ENCODE measurements at regions not wholly inside any gene's neighbourhood (a gene's known extent, or its start where the extent isn't known, plus 50 kb on each side); places are given as distances from the start of the nearest gene placed in this dataset.

DNA sequence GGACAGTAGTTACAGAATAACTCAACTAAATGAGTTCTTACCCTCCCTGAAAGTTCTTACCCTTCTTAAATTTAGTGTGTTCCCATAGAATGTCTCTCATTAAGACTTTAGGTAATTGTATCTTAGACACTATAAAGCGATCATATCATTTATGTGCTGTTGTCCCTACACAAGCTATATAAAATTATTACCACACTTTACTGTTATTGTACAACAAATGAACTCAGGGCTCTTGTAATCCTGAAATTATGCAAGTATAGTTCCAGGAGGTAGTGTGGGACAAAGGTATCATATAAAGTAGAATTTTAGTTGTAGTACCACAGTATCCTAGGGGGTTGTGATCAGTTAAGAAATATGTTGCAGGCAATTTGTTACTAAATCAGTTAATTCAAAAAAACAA lies 167.4 kb upstream of the CARMIL1 start:
- DNase-seq (ENCODE audit: low read depth) = no peak
- TF ChIP-seq, protein P1, sequence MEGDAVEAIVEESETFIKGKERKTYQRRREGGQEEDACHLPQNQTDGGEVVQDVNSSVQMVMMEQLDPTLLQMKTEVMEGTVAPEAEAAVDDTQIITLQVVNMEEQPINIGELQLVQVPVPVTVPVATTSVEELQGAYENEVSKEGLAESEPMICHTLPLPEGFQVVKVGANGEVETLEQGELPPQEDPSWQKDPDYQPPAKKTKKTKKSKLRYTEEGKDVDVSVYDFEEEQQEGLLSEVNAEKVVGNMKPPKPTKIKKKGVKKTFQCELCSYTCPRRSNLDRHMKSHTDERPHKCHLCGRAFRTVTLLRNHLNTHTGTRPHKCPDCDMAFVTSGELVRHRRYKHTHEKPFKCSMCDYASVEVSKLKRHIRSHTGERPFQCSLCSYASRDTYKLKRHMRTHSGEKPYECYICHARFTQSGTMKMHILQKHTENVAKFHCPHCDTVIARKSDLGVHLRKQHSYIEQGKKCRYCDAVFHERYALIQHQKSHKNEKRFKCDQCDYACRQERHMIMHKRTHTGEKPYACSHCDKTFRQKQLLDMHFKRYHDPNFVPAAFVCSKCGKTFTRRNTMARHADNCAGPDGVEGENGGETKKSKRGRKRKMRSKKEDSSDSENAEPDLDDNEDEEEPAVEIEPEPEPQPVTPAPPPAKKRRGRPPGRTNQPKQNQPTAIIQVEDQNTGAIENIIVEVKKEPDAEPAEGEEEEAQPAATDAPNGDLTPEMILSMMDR (conservative IDR thresholded peaks at IDR 0.05; ENCODE audit: low read depth, low read length) = no peak
- H3K4me3 ChIP-seq (ENCODE audit: low read length) = no peak overlapping the region

DNA sequence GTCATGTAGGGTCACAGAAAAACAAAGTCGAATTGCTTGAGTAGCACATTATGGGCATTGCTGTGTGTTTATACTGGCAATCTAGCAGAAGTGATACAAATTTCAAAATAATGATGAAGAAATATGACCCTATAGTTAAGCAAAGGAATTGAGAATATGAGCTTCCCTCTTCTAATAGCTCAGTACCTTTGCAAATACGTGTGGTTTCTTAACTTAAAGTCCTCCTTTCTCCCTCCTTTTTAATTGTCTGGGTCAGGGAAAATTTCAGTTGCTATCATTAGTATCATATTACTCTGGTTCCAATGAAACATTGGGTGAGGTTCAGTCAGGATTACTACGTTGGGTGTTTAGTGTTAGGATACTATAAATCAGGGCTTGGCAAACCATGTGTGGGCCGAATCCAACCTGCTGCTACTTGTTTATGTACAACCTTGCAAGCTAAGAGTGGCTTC lies 166.8 kb upstream of the CARMIL1 start:
- H3K4me3 ChIP-seq (ENCODE audit: low read length) = no peak overlapping the region
- no peak for DNase-seq (ENCODE audit: low read depth)
- TF ChIP-seq, protein P1 (conservative IDR thresholded peaks at IDR 0.05; ENCODE audit: low read depth, low read length) = no peak

DNA sequence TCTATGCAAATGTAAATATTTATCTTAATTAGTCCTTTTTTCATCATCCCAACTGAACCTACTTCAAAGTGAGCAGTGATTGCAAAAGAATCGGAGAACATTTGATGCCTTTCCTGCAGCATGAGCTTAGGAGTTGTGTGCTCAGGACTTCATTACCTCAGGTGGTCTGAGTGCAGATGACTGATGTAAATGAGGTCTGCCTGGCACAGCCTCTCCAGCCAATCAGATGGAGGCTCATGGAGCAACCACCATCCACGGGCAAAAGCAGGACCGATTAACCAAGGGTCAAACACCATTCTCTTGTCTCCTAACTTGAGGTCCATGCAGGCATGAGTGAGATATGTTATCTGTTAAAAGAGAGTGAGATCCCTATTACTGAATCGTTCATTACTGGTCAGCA lies 165.7 kb upstream of the CARMIL1 start:
- no peak for DNase-seq (ENCODE audit: low read depth)
- TF ChIP-seq, protein P1 (conservative IDR thresholded peaks at IDR 0.05; ENCODE audit: low read depth, low read length) = no peak
- no peak overlapping the region for H3K4me3 ChIP-seq (ENCODE audit: low read length)

DNA sequence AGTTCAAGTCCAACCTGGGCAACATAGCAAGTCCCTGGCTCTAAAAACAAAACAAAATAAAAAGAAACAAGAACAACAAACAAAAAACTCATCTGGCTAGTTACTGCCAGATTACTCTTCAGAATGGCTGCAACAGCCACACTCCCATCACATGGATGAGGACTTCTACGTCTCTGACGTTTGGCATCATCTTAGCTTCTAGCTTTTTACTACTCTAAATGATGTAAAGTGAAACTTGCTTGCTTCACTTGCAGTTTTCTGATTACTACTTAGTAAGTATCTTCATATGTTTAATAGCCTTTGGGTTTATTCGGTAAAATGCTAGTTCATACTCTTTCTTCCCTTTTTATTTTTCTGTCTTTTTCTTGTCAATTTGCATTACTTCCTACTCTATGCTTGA lies 161.1 kb upstream of the CARMIL1 start:
- DNase-seq (ENCODE audit: low read depth) = no peak
- H3K4me3 ChIP-seq (ENCODE audit: low read length) = no peak overlapping the region

DNA sequence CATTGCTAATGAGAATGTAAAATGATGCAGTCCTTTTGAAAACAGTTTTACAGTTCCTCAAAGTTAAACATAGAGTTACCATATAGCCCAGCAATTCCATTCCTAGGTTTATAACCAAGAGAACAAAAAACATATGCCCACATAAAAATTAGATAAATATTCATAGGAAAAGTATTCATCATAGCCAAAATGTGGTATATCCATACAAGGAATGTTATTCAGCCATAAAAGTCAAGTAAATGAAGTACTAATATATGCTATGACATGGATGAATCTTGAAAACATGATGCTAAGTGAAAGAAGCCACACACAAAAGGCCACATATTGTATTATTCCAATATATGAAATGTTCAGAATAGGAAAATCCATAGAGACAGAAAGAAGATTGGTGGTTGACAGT lies 158.0 kb upstream of the CARMIL1 start:
- H3K4me3 ChIP-seq (ENCODE audit: low read length) = no peak overlapping the region
- DNase-seq (ENCODE audit: low read depth) = no peak
- TF ChIP-seq, protein P1 (conservative IDR thresholded peaks at IDR 0.05; ENCODE audit: low read depth, low read length) = no peak

More for the DNA sequence above, 161.1 kb upstream of the CARMIL1 start:
- TF ChIP-seq, protein P1 (conservative IDR thresholded peaks at IDR 0.05; ENCODE audit: low read depth, low read length) = no peak

DNA sequence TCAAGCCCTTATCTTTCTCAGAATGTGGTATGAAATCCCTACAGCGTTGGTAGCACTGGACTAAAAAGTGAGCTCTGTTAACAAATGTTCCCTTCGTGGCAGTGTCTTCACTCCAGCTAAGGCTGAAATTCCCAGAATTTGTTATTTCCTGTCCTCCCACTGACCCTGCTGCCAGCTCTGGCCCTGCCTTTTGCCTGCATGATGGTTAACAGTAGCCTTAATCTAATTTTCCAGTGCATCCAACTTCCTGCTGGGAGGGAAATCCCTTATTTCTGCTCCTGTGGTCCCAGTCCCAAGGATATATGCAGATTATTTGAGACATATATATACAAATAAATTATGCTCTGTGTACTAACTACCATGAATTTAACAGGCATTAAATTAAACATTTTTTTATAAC lies 157.2 kb upstream of the CARMIL1 start:
- TF ChIP-seq, protein P1 (conservative IDR thresholded peaks at IDR 0.05; ENCODE audit: low read depth, low read length) = no peak
- DNase-seq (ENCODE audit: low read depth) = no peak
- no peak overlapping the region for H3K4me3 ChIP-seq (ENCODE audit: low read length)

DNA sequence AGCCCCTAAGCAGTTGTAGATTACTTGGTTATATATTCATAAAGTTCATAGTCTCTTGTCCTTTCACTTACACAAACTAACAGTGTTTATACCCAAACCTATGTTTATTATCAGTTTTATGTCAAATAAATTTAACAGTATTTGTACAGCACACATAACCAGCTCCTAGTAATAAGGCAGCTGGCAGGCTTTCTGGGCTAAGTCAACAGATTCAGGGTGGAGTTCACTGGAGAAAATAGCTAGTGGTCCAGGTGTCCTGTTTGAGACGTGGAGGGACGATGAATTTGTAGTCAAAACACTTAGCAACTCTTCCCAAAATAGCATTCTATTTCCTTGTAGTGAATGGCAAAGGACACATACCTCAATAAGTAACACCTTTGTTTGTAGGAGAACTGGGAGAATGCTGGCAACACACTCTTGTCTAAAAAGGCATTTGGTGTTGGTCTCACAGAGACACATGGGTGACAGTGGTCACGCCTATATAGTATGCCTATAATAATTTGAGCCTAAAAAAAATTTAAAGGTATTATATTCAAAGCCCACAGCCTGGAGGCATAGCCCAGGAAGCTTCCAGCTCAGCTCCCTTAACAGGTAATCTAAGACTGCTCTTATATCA lies 156.4 kb upstream of the CARMIL1 start:
- DNase-seq (ENCODE audit: low read depth) = no peak
- H3K4me3 ChIP-seq (ENCODE audit: low read length) = no peak overlapping the region
- TF ChIP-seq, protein P1 (conservative IDR thresholded peaks at IDR 0.05; ENCODE audit: low read depth, low read length) = no peak

Data from retinal pigment epithelial cell (primary cell).